Karpas-422 (cell line): ENCODE measurements at regions not wholly inside any gene's neighbourhood (a gene's known extent, or its start where the extent isn't known, plus 50 kb on each side); places are given as distances from the start of the nearest gene placed in this dataset.
A peak's percentile ranks its signal among the peaks of the same experiment; 100 is the strongest.

Experiments
- DNase-seq: peaks from one replicate; pipeline ENCODE4 v3.0.0-alpha.2; 2015
- H2AFZ ChIP-seq: fragments of 200-600 bp; sonication (generic); 2 replicates; pipeline ENCODE4 v1.6.1; 2014; ENCODE audit warnings: antibody characterized with exemption, low read length, mixed read lengths
- H3K27ac ChIP-seq: fragments of 200-600 bp; sonication (generic); 2 replicates; pipeline ENCODE4 v1.5.1; 2014; ENCODE audit warnings: mild to moderate bottlenecking, low read length, moderate library complexity
- H3K27me3 ChIP-seq: fragments of 200-600 bp; sonication (generic); 2 replicates; pipeline ENCODE4 v1.6.1; 2014; ENCODE audit warnings: low read length, mixed read lengths
- H3K36me3 ChIP-seq: fragments of 200-600 bp; sonication (generic); 2 replicates; pipeline ENCODE4 v1.6.1; 2014; ENCODE audit warnings: low read length, mixed read lengths; ENCODE audit not compliant: insufficient read depth
- H3K4me1 ChIP-seq: fragments of 200-600 bp; sonication (generic); 2 replicates; pipeline ENCODE4 v1.6.1; 2014; ENCODE audit warnings: mild to moderate bottlenecking, low read length, mixed read lengths
- H3K4me2 ChIP-seq: fragments of 200-600 bp; sonication (generic); 2 replicates; pipeline ENCODE4 v1.6.1; 2014; ENCODE audit warnings: low read length, low read depth, mild to moderate bottlenecking; ENCODE audit not compliant: poor library complexity, severe bottlenecking
- H3K4me3 ChIP-seq: fragments of 200-600 bp; sonication (generic); 2 replicates; pipeline ENCODE4 v1.5.1; 2014; ENCODE audit warnings: mild to moderate bottlenecking, antibody characterized with exemption, low read length, mixed read lengths
- H3K79me2 ChIP-seq: fragments of 200-600 bp; sonication (generic); 2 replicates; pipeline ENCODE4 v1.6.1; 2014; ENCODE audit warnings: mild to moderate bottlenecking, low read length, mixed read lengths
- H3K9ac ChIP-seq: fragments of 200-600 bp; sonication (generic); 2 replicates; pipeline ENCODE4 v1.6.0; 2014; ENCODE audit warnings: low read length
- H3K9me2 ChIP-seq: fragments of 200-600 bp; sonication (generic), shearing (Covaris generic); replicated peaks from 2 replicates; pipeline ENCODE4 v1.6.0; 2014; ENCODE audit warnings: mild to moderate bottlenecking, low read length, moderate library complexity; ENCODE audit not compliant: insufficient read depth
- H3K9me3 ChIP-seq: fragments of 300-700, 200-600 bp; sonication (generic); 2 replicates; pipeline ENCODE4 v1.6.1; 2014; ENCODE audit warnings: low read length, mixed read lengths
- H4K20me1 ChIP-seq: fragments of 200-600 bp; sonication (generic); 2 replicates; pipeline ENCODE4 v1.6.1; 2014; ENCODE audit warnings: mild to moderate bottlenecking, antibody characterized with exemption, low read length, low read depth; ENCODE audit not compliant: insufficient read depth

DNA sequence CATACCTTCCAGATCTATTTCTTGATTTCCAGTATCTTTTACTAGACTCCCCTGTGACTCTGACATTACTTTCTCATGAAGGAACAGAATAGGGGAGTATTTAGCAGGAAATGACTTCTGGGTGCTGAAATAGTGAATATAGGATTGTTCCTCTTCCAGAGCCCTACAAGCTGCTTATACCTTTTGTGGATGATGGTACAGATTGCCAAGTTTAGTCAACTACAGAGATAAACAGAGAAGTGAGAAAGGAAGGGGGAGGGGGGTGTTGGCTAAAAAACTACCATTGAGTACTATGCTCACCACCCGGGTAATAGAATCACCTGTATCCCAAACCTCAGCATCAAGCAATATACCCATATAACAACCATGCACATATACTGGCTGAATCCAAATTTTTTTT lies 298.3 kb upstream of the GPR149 start:
- Histone ChIP-seq H3K27ac (no peak overlapping the region), H3K27me3 (no peaks in the 10 kb centered on the region), H3K9ac (no peak overlapping the region), H2AFZ (no peak overlapping the region), H3K79me2 (no peaks in the 10 kb centered on the region), H3K36me3 (no peaks in the 10 kb centered on the region), H3K4me3 (no peak overlapping the region), H3K9me2 (no peaks in the 10 kb centered on the region), H4K20me1 (no peaks in the 10 kb centered on the region), H3K9me3 (no peaks in the 10 kb centered on the region), H3K4me1 (no peaks in the 10 kb centered on the region), H3K4me2 (no peak overlapping the region)
- DNase-seq, result no peak

DNA sequence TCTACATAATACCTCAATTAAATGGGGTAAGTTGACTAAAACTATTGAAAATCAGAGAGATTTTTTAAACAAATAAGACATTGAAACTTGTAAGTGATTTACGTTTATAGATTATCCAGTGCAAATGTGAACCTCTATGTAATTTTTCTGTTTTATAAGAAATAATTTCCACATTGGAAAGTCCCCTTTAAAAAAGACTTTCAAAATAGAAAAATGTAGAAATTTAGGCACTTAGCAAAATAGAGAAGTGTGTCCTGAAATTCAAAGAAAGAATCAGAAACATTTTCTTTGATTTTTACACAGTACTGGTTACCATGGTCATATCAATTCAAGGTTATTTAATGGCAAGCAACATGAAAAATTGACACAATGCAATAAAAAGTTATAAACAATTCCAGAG lies 290.9 kb upstream of the GPR149 start:
- no peaks in the 10 kb centered on the region for H3K9me2 ChIP-seq
- no peak overlapping the region for H3K9ac ChIP-seq
- H3K4me2 ChIP-seq, result no peak overlapping the region
- H2AFZ ChIP-seq, result no peak overlapping the region
- H3K36me3 ChIP-seq, result no peaks in the 10 kb centered on the region
- H3K27me3 ChIP-seq, result no peaks in the 10 kb centered on the region
- no peak for DNase-seq
- H3K4me1 ChIP-seq, result no peaks in the 10 kb centered on the region
- no peak overlapping the region for H3K27ac ChIP-seq
- no peak overlapping the region for H3K4me3 ChIP-seq
- no peaks in the 10 kb centered on the region for H3K9me3 ChIP-seq
- H4K20me1 ChIP-seq, result no peaks in the 10 kb centered on the region
- H3K79me2 ChIP-seq, result no peaks in the 10 kb centered on the region

DNA sequence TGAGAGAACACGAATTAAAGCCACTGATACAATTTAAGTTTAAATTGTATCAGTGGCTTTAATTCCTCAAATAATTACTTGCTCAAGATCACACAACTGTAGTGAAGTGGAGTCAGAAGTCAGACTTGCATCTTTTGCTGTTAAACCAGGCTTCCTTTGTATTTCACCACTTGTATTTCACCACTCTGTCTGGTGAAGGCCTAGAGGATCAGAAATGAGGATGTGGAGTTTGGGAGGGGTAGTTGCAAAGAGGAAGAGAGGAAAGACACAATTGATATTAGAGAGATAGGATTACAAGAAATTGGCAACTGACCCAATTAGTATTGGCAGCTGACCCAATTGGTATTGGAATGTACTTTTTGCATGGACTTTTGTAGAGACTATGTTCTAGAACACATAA lies 288.1 kb upstream of the GPR149 start:
- Histone ChIP-seq H3K27me3 (no peaks in the 10 kb centered on the region), H2AFZ (no peak overlapping the region), H4K20me1 (no peaks in the 10 kb centered on the region), H3K27ac (no peak overlapping the region), H3K4me1 (no peaks in the 10 kb centered on the region), H3K4me3 (no peak overlapping the region), H3K36me3 (no peaks in the 10 kb centered on the region), H3K4me2 (no peak overlapping the region), H3K9ac (no peak overlapping the region), H3K79me2 (no peaks in the 10 kb centered on the region), H3K9me3 (no peaks in the 10 kb centered on the region), H3K9me2 (no peaks in the 10 kb centered on the region)
- no peak for DNase-seq

DNA sequence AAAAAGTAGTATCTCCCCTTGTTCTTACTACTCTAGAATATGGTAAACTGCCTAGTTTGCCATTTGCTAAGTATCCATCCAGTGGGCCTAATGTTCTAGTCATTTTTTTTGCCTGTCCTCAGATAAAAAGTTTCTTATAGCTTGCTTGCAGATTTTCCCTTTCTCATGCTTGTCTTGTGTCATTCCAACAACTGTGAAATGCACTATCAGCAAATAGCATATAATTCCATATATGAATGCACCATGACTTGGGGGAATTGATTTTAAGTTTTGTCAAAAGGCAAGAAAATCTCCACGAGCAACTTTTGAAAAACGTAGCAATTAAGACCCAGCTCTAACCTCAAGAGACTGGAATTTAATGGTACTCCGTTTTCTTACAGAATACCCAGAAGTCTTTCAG lies 286.2 kb upstream of the GPR149 start:
- Histone ChIP-seq H4K20me1 (no peaks in the 10 kb centered on the region), H3K27ac (no peak overlapping the region), H3K9me3 (no peaks in the 10 kb centered on the region), H3K9me2 (no peaks in the 10 kb centered on the region), H3K27me3 (no peaks in the 10 kb centered on the region), H3K36me3 (no peaks in the 10 kb centered on the region), H3K9ac (no peak overlapping the region), H3K4me3 (no peak overlapping the region), H3K79me2 (no peaks in the 10 kb centered on the region), H3K4me1 (no peaks in the 10 kb centered on the region), H2AFZ (no peak overlapping the region), H3K4me2 (no peak overlapping the region)
- DNase-seq, result no peak

DNA sequence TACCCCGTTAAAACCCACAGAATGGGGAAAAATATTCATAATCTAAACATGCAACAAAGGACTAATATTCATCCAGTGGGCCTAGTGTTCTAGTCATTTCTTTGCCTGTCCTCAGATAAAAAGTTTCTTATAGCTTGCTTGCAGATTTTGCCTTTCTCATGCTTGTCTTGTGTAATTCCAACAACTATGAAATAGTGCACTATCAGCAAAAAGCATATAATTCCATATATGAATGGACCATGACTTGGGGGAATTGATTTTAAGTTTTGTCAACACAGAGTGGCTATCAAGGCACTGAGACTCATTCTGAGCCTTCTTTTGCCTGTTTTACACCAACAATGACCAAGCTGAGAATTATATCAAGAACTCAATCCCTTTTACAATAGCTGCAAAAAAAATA lies 278.6 kb upstream of the GPR149 start:
- Histone ChIP-seq H3K9me3 (no peaks in the 10 kb centered on the region), H3K27ac (no peak overlapping the region), H3K36me3 (no peaks in the 10 kb centered on the region)

DNA sequence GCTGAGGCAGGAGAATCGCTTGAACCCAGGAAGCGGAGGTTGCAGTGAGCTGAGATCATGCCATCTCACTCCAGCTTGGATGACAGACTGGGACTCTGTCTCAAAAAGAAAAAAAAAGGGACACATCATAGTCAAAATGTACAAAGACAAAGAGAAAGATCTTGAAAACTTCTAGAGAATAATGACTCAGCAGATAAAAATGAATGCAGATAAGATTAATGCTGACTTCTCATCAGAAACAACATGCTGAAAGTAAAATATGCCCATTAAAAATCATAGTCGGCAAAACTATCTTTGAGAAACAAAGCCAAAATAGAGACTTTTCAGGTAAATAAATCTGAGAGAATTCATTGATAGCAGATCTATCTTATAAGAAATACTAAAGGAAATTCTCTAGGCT lies 271.1 kb upstream of the GPR149 start:
- Histone ChIP-seq H3K4me1 (no peaks in the 10 kb centered on the region), H3K4me3 (no peak overlapping the region), H4K20me1 (no peaks in the 10 kb centered on the region), H3K79me2 (no peaks in the 10 kb centered on the region), H3K9me3 (no peaks in the 10 kb centered on the region), H3K9ac (no peak overlapping the region), H2AFZ (no peak overlapping the region), H3K27me3 (no peaks in the 10 kb centered on the region), H3K4me2 (no peak overlapping the region), H3K9me2 (no peaks in the 10 kb centered on the region), H3K36me3 (no peaks in the 10 kb centered on the region), H3K27ac (no peak overlapping the region)
- DNase-seq, result no peak

More for the DNA sequence above, 278.6 kb upstream of the GPR149 start:
- Histone ChIP-seq H3K79me2 (no peaks in the 10 kb centered on the region), H4K20me1 (no peaks in the 10 kb centered on the region), H3K27me3 (no peaks in the 10 kb centered on the region), H3K4me2 (no peak overlapping the region), H3K9me2 (no peaks in the 10 kb centered on the region), H2AFZ (no peak overlapping the region), H3K9ac (no peak overlapping the region), H3K4me1 (no peaks in the 10 kb centered on the region), H3K4me3 (no peak overlapping the region)
- DNase-seq, result no peak

DNA sequence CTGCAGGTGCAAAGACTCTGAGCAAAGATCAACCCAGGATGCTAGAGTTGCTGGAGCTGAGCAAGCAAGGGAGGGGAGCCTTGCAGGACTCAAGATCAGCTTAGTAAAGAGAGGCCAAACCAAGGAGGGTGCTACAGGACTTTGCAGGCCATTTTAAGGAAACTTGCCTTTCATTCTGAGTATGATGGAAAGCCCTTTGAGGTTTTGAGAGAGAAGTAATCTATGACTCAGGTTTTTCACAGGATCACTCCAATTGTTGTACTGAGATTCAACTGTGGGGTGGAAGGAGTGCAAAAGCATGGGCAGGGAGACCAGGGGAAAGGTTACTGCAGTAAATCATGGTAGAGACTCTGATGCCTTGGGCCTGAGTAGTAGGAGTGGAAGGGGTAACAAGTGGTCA lies 260.4 kb upstream of the GPR149 start:
- no peak for DNase-seq
- H4K20me1 ChIP-seq, result no peaks in the 10 kb centered on the region
- no peaks in the 10 kb centered on the region for H3K36me3 ChIP-seq
- H3K9ac ChIP-seq, result no peak overlapping the region
- H3K27ac ChIP-seq, result no peak overlapping the region
- H3K9me3 ChIP-seq, result no peaks in the 10 kb centered on the region
- no peak overlapping the region for H2AFZ ChIP-seq
- no peaks in the 10 kb centered on the region for H3K79me2 ChIP-seq
- no peaks in the 10 kb centered on the region for H3K4me1 ChIP-seq
- H3K9me2 ChIP-seq, result no peaks in the 10 kb centered on the region
- H3K4me2 ChIP-seq, result no peak overlapping the region
- H3K27me3 ChIP-seq, result no peaks in the 10 kb centered on the region
- H3K4me3 ChIP-seq, result no peak overlapping the region

DNA sequence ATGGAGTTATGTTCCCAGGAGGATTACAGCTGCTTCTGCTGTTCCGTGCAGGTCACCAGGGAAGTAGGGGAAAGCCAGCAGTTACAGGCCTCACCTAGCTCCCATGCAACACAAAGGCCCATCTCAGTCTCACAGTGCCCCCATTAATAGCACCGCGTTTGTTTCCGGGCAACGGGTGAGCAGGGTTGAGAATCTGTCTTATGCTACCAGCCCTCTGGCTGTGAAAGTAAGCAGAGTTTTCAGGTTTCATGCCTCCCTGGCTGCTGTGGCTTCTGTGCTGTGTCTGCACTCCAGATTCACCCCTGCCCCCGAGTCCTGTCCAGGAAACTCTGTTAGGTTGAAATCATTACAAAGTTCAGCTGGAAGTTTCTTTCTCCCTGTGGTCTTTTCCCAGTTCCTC lies 254.4 kb upstream of the GPR149 start:
- H3K4me1 ChIP-seq, result no peaks in the 10 kb centered on the region
- H3K4me2 ChIP-seq, result no peak overlapping the region
- H3K36me3 ChIP-seq, result no peaks in the 10 kb centered on the region
- H3K27me3 ChIP-seq, result no peaks in the 10 kb centered on the region
- H3K9me2 ChIP-seq, result no peaks in the 10 kb centered on the region
- H3K9me3 ChIP-seq, result no peaks in the 10 kb centered on the region
- H3K79me2 ChIP-seq, result no peaks in the 10 kb centered on the region
- H3K27ac ChIP-seq, result no peak overlapping the region
- no peaks in the 10 kb centered on the region for H4K20me1 ChIP-seq
- no peak overlapping the region for H2AFZ ChIP-seq
- no peak overlapping the region for H3K4me3 ChIP-seq
- no peak for DNase-seq
- H3K9ac ChIP-seq, result no peak overlapping the region

DNA sequence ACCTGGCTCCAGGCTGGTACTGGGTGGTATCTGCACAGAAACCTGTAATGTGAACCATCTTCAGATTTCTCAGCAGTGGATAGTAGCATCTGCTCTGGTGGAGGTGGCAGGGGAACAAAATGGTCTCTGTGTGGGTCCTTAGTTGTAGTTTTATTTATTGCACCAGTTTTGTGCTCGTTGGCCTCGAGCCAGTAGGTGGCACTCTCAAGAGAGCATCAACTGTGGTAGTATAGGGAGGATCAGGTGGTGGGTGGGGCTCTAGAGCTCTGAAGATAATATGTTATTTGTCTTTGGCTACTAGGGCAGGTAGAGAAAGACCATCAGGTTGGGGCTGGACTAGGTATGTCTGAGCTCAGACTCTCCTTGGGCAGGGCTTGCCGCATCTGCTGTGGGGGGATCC lies 254.0 kb upstream of the GPR149 start:
- Histone ChIP-seq H3K4me3 (no peak overlapping the region), H3K79me2 (no peaks in the 10 kb centered on the region), H4K20me1 (no peaks in the 10 kb centered on the region)

More for the DNA sequence above, 254.0 kb upstream of the GPR149 start:
- no peaks in the 10 kb centered on the region for H3K36me3 ChIP-seq
- no peaks in the 10 kb centered on the region for H3K9me2 ChIP-seq
- no peak overlapping the region for H2AFZ ChIP-seq
- peak; percentile 70 for DNase-seq
- no peaks in the 10 kb centered on the region for H3K9me3 ChIP-seq
- no peaks in the 10 kb centered on the region for H3K27me3 ChIP-seq
- H3K9ac ChIP-seq, result no peak overlapping the region
- no peaks in the 10 kb centered on the region for H3K4me1 ChIP-seq
- no peak overlapping the region for H3K4me2 ChIP-seq
- H3K27ac ChIP-seq, result no peak overlapping the region
